Thyroid gland (tissue), 4 donors: ENCODE measurements at regions not wholly inside any gene's neighbourhood (a gene's known extent, or its start where the extent isn't known, plus 50 kb on each side); places are given as distances from the start of the nearest gene placed in this dataset.

ENCODE experiments used
- DNase-seq, 2 donors: peaks; one replicate each; pipeline ENCODE4 v3.0.0-alpha.2; 2019
- H3K27ac ChIP-seq, 3 donors: fragments of 200-600 bp; sonication (generic); 1 replicate in 2 of 3; 2 replicates in 1 of 3; pipeline ENCODE4 v1.5.1; 2016 to 2019; ENCODE audit warnings: mild to moderate bottlenecking in 1 of 3, moderate library complexity in 1 of 3
- H3K27me3 ChIP-seq: fragments of 200-600 bp; sonication (generic); one replicate; pipeline ENCODE4 v1.5.1; 2019
- H3K36me3 ChIP-seq, 2 donors: fragments of 200-600 bp; sonication (generic); one replicate each; pipeline ENCODE4 v1.5.1; 2016 to 2019
- H3K4me1 ChIP-seq, 2 donors: fragments of 200-600 bp; sonication (generic); one replicate each; pipeline ENCODE4 v1.5.1; 2017 to 2019
- H3K4me3 ChIP-seq, 3 donors: fragments of 200-600 bp; sonication (generic); replicated peaks in 1 of 3; 1 replicate in 2 of 3; 2 replicates in 1 of 3; pipeline ENCODE4 v1.5.1; 2016; ENCODE audit warnings: mild to moderate bottlenecking in 1 of 3
- H3K9me3 ChIP-seq: fragments of 200-600 bp; sonication (generic); one replicate; pipeline ENCODE4 v1.5.1; 2017
- CTCF ChIP-seq, 6 experiments: fragments of 200-600 bp in 3 of 6; fragments of 450-650 bp in 3 of 6; sonication (generic) in 3 of 6; IDR thresholded peaks; one replicate each; pipeline ENCODE4 v1.5.1; 2016 to 2019; ENCODE audit warnings: antibody characterized with exemption in 6 of 6, mild to moderate bottlenecking in 2 of 6, inconsistent platforms in 1 of 6, moderate library complexity in 1 of 6
- POLR2A ChIP-seq, 2 donors: fragments of 450-650 bp; IDR thresholded peaks; one replicate each; pipeline ENCODE4 v1.6.1; 2017; ENCODE audit warnings: antibody characterized with exemption in 2 of 2, mild to moderate bottlenecking in 2 of 2, moderate library complexity in 1 of 2
- WGBS, 2 donors: methylation state at CpG; one replicate each; pipeline ENCODE4 v1.1.5; 2017; 5-methylcytosine and 5-hydroxymethylcytosine counted together
- intact Hi-C: fragments of 100-400 bp; cut with DNase I; formaldehyde crosslinking; loops from one replicate; pipeline ENCODE4 v1.15.1; 2023

GRCh38 chr7:13148548-13148947 is 461.1 kb downstream of the ARL4A start:
- Histone ChIP-seq H3K36me3 (no peaks in the 10 kb centered on the region), H3K27me3 (no peaks in the 10 kb centered on the region), H3K4me1 (no peaks in the 10 kb centered on the region), H3K9me3 (no peaks in the 10 kb centered on the region), H3K4me3 (no peak overlapping the region), H3K27ac (no peak overlapping the region)
- DNase-seq: no peak
- 21 to 50% methylated on average over 1 of the region's 1 CpG for WGBS, 2 donors
- TF ChIP-seq POLR2A (IDR thresholded peaks at IDR 0.05): no peak
- TF ChIP-seq CTCF (IDR thresholded peaks at IDR 0.05): no peak
- intact Hi-C loops: no loop called here

- WGBS, 2 donors: 93 to 98% methylated on average over 1 of the region's 1 CpG
- Histone ChIP-seq H3K4me1 (no peaks in the 10 kb centered on the region), H3K27me3 (no peaks in the 10 kb centered on the region), H3K27ac (no peak overlapping the region), H3K9me3 (no peaks in the 10 kb centered on the region), H3K4me3 (no peak overlapping the region), H3K36me3 (no peaks in the 10 kb centered on the region)
- intact Hi-C loops: no loop called here
- no peak for DNase-seq
- TF ChIP-seq CTCF (IDR thresholded peaks at IDR 0.05) (no peak), POLR2A (IDR thresholded peaks at IDR 0.05) (no peak)
Observed at GRCh38 chr7:13151978-13152377, 464.5 kb downstream of the ARL4A start.

GRCh38 chr7:13152755-13153154 is 465.3 kb downstream of the ARL4A start:
- intact Hi-C loops: no loop called here
- Histone ChIP-seq H3K4me1 (no peaks in the 10 kb centered on the region), H3K9me3 (no peaks in the 10 kb centered on the region), H3K27me3 (no peaks in the 10 kb centered on the region), H3K27ac (no peak overlapping the region), H3K4me3 (no peak overlapping the region), H3K36me3 (no peaks in the 10 kb centered on the region)
- DNase-seq: no peak
- TF ChIP-seq POLR2A (IDR thresholded peaks at IDR 0.05): no peak
- no peak for TF ChIP-seq CTCF (IDR thresholded peaks at IDR 0.05)

GRCh38 chr7:13153266-13153665 is 465.8 kb downstream of the ARL4A start:
- DNase-seq: no peak
- TF ChIP-seq CTCF (IDR thresholded peaks at IDR 0.05) (no peak), POLR2A (IDR thresholded peaks at IDR 0.05) (no peak)
- WGBS, 2 donors: 79 to 89% methylated on average over 2 of the region's 2 CpGs
- H3K27ac ChIP-seq: no peak overlapping the region
- no peaks in the 10 kb centered on the region for H3K4me1 ChIP-seq
- intact Hi-C loops: no loop called here
- no peaks in the 10 kb centered on the region for H3K36me3 ChIP-seq
- no peak overlapping the region for H3K4me3 ChIP-seq
- H3K27me3 ChIP-seq: no peaks in the 10 kb centered on the region
- H3K9me3 ChIP-seq: no peaks in the 10 kb centered on the region

- Histone ChIP-seq H3K27ac (no peak overlapping the region), H3K4me3 (no peak overlapping the region), H3K9me3 (no peaks in the 10 kb centered on the region), H3K4me1 (no peaks in the 10 kb centered on the region), H3K27me3 (no peaks in the 10 kb centered on the region), H3K36me3 (no peaks in the 10 kb centered on the region)
- intact Hi-C loops: no loop called here
- DNase-seq: no peak
- TF ChIP-seq POLR2A (IDR thresholded peaks at IDR 0.05) (no peak), CTCF (IDR thresholded peaks at IDR 0.05) (no peak)
Observed at GRCh38 chr7:13153742-13154141, 466.3 kb downstream of the ARL4A start.
